ENCODE measurements at regions not wholly inside any gene's neighbourhood (a gene's known extent, or its start where the extent isn't known, plus 50 kb on each side); places are given as distances from the start of the nearest gene placed in this dataset.

- H3K4ac ChIP-seq (ENCODE audit: low read depth, low read length) = no peak overlapping the region
- no peak overlapping the region for H2AFZ ChIP-seq (ENCODE audit: low read length)
- no peaks in the 10 kb centered on the region; the same call in 1 of the 2 replicates for H3K79me2 ChIP-seq (ENCODE audit: insufficient read depth, low read length)
- no peak overlapping the region for H2BK15ac ChIP-seq (ENCODE audit: low read depth, low read length)
- no peak overlapping the region for H4K5ac ChIP-seq (ENCODE audit: insufficient read length, low read depth, low read length)
- Mint-ChIP-seq H3K27me3 (ENCODE audit: low read depth) (peaks cover 3% of the 10 kb centered on the region; the same call in 1 of the 2 replicates), H3K4me1 (no peaks in the 10 kb centered on the region), H3K4me3 (no peak overlapping the region), H3K27ac (no peak overlapping the region), H3K36me3 (ENCODE audit: insufficient read depth in 1 of 3, low read depth in 3 of 3) (peaks cover 0 to 4% (median 3%) of the 10 kb centered on the region in 3 experiments; a peak in 2 of 7 replicates), H3K9me3 (peaks cover 0 to 6% of the 10 kb centered on the region in 2 experiments; a peak in 3 of 5 replicates)
- H2BK5ac ChIP-seq (ENCODE audit: insufficient read length, low read length) = no peak overlapping the region
- no peak overlapping the region for H3K56ac ChIP-seq (ENCODE audit: insufficient read length, low read depth, low read length)
- H3K4me2 ChIP-seq (ENCODE audit: insufficient read depth, insufficient read length, low read length) = no peak overlapping the region
- H3K23me2 ChIP-seq (ENCODE audit: insufficient read length, low read depth, low read length, poor library complexity, severe bottlenecking) = no peaks in the 10 kb centered on the region
- H4K91ac ChIP-seq (ENCODE audit: insufficient read length, low read depth, low read length) = no peak overlapping the region
- WGBS (ENCODE audit: extremely low coverage, insufficient read length, low lambda C conversion rate) = no CpG with 5 or more reads among the region's 2 CpGs
- H3K27me3 ChIP-seq (ENCODE audit: insufficient read depth, low read length) = no peaks in the 10 kb centered on the region
- H2AK5ac ChIP-seq (ENCODE audit: insufficient read length, low read length) = no peak overlapping the region
- H2BK12ac ChIP-seq (ENCODE audit: insufficient read length, low read depth, low read length) = no peak overlapping the region
- no peak overlapping the region for H3K27ac ChIP-seq (ENCODE audit: insufficient read length, low read depth, low read length)
- H3K23ac ChIP-seq (ENCODE audit: insufficient read length, low read depth, low read length) = no peak overlapping the region
- TF ChIP-seq CTCF (conservative IDR thresholded peaks at IDR 0.05) = no peak
- no peaks in the 10 kb centered on the region for H3K9me3 ChIP-seq (ENCODE audit: control insufficient read depth, low read depth, low read length)
- H3K79me1 ChIP-seq (ENCODE audit: insufficient read depth, low read depth, low read length, poor library complexity, severe bottlenecking) = no peaks in the 10 kb centered on the region
- H3K9ac ChIP-seq (ENCODE audit: extremely low read depth, insufficient read length, low read length) = no peak overlapping the region
- no peak for DNase-seq
- no peak overlapping the region for H4K8ac ChIP-seq (replicated peaks; ENCODE audit: insufficient read length, low read depth, low read length)
- H2BK20ac ChIP-seq (ENCODE audit: low read depth, low read length, poor library complexity, severe bottlenecking) = no peak overlapping the region
- H3T11ph ChIP-seq (ENCODE audit: low read length) = no peak overlapping the region
- H2BK120ac ChIP-seq (ENCODE audit: low read depth, low read length, poor library complexity, severe bottlenecking) = no peak overlapping the region
- H3K14ac ChIP-seq (ENCODE audit: insufficient read depth, low read length) = no peak overlapping the region
- no peaks in the 10 kb centered on the region for H3K4me1 ChIP-seq (ENCODE audit: insufficient read depth, low read length)
- no peak overlapping the region for H3K18ac ChIP-seq (ENCODE audit: insufficient read length, low read depth, low read length)
- no peaks in the 10 kb centered on the region for H4K20me1 ChIP-seq (ENCODE audit: control insufficient read depth, insufficient read depth, insufficient read length)
Observed at GRCh38 chr11:15453211-15453765, 338.6 kb downstream of the INSC start.

All from H9 (cell line).